ENCODE measurements at regions not wholly inside any gene's neighbourhood (a gene's known extent, or its start where the extent isn't known, plus 50 kb on each side); places are given as distances from the start of the nearest gene placed in this dataset.

DNA sequence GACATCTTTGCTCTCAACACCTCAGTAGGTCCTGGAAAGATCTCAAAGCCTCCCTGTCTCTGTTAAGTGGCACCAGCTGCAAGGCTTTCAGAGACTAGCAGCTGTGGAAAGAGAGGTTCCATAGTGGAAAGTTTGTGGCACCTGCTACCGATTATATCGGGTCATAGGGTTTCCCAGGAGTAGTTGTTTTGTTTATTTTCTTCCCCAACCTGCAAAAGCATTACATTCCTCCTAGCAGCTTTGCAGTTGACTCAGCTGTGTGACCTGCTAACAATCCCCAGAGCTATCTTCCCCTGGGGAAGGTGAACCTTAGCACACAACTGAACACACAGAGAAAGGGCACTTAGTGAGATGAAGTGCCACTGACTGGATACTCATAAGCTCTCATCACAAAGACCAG is 598.9 kb upstream of the GRM7 start:
- ATAC-seq = no peak
- H3K36me3 ChIP-seq = no peaks in the 10 kb centered on the region
- WGBS, 2 donors = 41 to 62% methylated on average over 2 of the region's 2 CpGs

DNA sequence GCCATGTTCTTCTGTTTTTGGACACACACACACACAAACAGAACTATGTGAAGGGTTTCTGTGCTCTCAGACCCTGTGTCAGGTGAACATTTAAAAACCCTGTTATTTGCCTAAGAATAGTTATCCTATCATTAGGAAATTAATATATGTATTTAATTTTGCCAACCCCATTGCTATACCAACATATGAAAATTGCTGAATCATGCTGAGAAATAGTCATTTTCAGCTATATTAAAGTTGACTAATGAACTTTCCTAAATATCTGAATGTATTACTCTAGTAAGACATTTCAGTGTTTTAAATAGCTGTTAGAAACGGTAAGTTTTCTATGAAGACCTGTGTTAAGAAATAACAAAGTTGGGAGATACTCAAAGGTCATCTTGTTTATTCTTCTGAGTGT is 596.9 kb upstream of the GRM7 start:
- no peaks in the 10 kb centered on the region for H3K27me3 ChIP-seq
- H3K9me3 ChIP-seq = peaks cover 0 to 5% (median 0%) of the 10 kb centered on the region in 11 donors
- H3K27ac ChIP-seq = no peak overlapping the region
- no peak overlapping the region for H3K4me3 ChIP-seq
- intact Hi-C loops (cut with DNase I) = no loop called here
- H3K4me1 ChIP-seq = no peaks in the 10 kb centered on the region
- ATAC-seq (no peak), DNase-seq (no peak)
- TF ChIP-seq, protein P1, sequence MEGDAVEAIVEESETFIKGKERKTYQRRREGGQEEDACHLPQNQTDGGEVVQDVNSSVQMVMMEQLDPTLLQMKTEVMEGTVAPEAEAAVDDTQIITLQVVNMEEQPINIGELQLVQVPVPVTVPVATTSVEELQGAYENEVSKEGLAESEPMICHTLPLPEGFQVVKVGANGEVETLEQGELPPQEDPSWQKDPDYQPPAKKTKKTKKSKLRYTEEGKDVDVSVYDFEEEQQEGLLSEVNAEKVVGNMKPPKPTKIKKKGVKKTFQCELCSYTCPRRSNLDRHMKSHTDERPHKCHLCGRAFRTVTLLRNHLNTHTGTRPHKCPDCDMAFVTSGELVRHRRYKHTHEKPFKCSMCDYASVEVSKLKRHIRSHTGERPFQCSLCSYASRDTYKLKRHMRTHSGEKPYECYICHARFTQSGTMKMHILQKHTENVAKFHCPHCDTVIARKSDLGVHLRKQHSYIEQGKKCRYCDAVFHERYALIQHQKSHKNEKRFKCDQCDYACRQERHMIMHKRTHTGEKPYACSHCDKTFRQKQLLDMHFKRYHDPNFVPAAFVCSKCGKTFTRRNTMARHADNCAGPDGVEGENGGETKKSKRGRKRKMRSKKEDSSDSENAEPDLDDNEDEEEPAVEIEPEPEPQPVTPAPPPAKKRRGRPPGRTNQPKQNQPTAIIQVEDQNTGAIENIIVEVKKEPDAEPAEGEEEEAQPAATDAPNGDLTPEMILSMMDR (IDR thresholded peaks at IDR 0.05) = no peak
- no peaks in the 10 kb centered on the region for H3K36me3 ChIP-seq
- WGBS, 2 donors = 74 to 83% methylated on average over 1 of the region's 1 CpG

More for the DNA sequence above, 598.9 kb upstream of the GRM7 start:
- intact Hi-C loops (cut with DNase I) = no loop called here
- TF ChIP-seq, protein P1 (IDR thresholded peaks at IDR 0.05) = no peak
- H3K4me3 ChIP-seq = no peak overlapping the region
- peaks cover 0 to 5% (median 0%) of the 10 kb centered on the region in 11 donors for H3K9me3 ChIP-seq
- H3K27me3 ChIP-seq = no peaks in the 10 kb centered on the region
- H3K4me1 ChIP-seq = no peaks in the 10 kb centered on the region
- no peak overlapping the region for H3K27ac ChIP-seq
- DNase-seq = no peak

- ATAC-seq = no peak
- intact Hi-C loops (cut with DNase I) = no loop called here
- DNase-seq = no peak
- Histone ChIP-seq H3K4me3 (no peak overlapping the region), H3K4me1 (no peaks in the 10 kb centered on the region), H3K27me3 (no peaks in the 10 kb centered on the region), H3K9me3 (peaks cover 0 to 5% (median 0%) of the 10 kb centered on the region in 11 donors), H3K36me3 (no peaks in the 10 kb centered on the region), H3K27ac (no peak overlapping the region)
- 51 to 73% methylated on average over 1 of the region's 1 CpG for WGBS, 2 donors
- TF ChIP-seq, protein P1 (IDR thresholded peaks at IDR 0.05) = no peak
These were observed 596.0 kb upstream of the GRM7 start for GRCh38 chr3:6264906-6265305.

DNA sequence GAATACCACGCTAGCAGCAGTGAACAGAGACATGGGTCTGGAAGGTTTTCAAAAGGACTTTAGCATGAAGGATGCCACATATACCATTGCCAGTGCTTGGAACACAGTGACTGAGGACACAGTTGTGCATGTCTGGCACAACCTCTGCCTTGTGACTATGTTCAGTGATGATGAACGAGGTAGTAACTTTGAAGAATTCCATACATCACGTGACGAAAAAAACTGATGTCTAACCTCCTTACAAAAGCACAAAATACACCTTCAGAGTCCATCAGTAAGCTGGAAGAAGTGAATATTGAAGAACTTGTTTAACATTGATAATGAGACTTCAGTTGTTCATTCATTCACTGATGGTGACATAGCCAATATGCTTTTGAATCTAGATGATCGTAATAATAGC is 594.8 kb upstream of the GRM7 start:
- Histone ChIP-seq H3K9me3 (peaks cover 0 to 5% (median 0%) of the 10 kb centered on the region in 11 donors), H3K36me3 (no peaks in the 10 kb centered on the region), H3K27me3 (no peaks in the 10 kb centered on the region), H3K4me3 (no peak overlapping the region), H3K4me1 (no peaks in the 10 kb centered on the region), H3K27ac (no peak overlapping the region)
- 67 to 78% methylated on average over 5 of the region's 5 CpGs for WGBS, 2 donors
- DNase-seq (no peak), ATAC-seq (no peak)
- TF ChIP-seq, protein P1 (IDR thresholded peaks at IDR 0.05) = no peak
- intact Hi-C loops (cut with DNase I) = no loop called here

Data from heart right ventricle (tissue), 16 donors.